HL-60 (cell line): ENCODE measurements at regions not wholly inside any gene's neighbourhood (a gene's known extent, or its start where the extent isn't known, plus 50 kb on each side); places are given as distances from the start of the nearest gene placed in this dataset.

Experiments used
- GABPA ChIP-seq: IDR thresholded peaks from 2 replicates; pipeline ENCODE4 v1.6.1; 2012; ENCODE audit warnings: low read depth
- POLR2AphosphoS5 ChIP-seq: IDR thresholded peaks from 2 replicates; pipeline ENCODE4 v1.6.1; 2012; ENCODE audit warnings: low read depth

GRCh38 chr20:55782224-55782911 is 223.0 kb downstream of the CBLN4 start:
- no peak for TF ChIP-seq GABPA
- no peak for TF ChIP-seq POLR2AphosphoS5
